NCI-H1048 (cell line): ENCODE measurements at regions not wholly inside any gene's neighbourhood (a gene's known extent, or its start where the extent isn't known, plus 50 kb on each side); places are given as distances from the start of the nearest gene placed in this dataset.

Source experiments
- DNase-seq: peaks from one replicate; lab custom pipeline; 2025; lab: John Stamatoyannopoulos, UW

DNA sequence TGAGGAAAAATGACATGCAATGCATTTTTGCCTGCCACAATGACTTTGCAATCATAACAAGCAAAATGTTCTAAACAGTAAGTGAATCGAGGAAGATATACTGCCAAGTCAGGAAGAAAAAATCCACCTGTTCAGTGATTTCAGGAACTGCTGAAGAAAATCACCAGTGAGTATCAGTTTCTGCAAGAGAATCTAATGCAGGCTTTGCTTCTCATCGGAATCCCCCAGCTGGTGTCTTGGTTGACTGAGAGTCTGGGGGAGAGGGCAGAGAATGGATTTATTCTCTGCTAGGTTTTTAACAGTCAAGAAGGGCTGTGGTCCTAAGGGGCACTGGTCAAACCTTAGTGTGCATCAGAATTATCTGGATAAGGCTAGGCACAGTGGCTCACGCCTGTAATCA lies 363.4 kb downstream of the CDH26 start:
- no peak for DNase-seq

DNA sequence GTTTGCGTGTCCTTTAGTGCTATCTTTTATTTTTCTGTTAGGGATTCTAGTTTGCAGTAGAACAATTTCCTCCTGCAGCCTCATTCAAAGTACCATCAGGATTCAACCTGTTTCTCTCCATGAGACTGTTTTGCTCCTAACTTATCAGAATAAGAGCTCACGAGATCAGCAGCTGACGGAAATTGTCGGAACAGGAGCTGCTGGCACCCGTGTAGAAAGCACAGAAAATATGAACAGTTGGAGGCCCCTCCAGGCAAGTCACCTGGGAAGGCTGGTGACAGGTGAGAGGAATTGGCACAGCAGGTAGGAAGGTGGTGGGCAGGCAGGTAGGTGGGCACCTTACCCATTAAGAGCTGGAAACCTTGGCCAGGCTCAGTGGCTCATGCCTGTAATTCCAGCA lies 368.6 kb downstream of the CDH26 start:
- no peak for DNase-seq

DNA sequence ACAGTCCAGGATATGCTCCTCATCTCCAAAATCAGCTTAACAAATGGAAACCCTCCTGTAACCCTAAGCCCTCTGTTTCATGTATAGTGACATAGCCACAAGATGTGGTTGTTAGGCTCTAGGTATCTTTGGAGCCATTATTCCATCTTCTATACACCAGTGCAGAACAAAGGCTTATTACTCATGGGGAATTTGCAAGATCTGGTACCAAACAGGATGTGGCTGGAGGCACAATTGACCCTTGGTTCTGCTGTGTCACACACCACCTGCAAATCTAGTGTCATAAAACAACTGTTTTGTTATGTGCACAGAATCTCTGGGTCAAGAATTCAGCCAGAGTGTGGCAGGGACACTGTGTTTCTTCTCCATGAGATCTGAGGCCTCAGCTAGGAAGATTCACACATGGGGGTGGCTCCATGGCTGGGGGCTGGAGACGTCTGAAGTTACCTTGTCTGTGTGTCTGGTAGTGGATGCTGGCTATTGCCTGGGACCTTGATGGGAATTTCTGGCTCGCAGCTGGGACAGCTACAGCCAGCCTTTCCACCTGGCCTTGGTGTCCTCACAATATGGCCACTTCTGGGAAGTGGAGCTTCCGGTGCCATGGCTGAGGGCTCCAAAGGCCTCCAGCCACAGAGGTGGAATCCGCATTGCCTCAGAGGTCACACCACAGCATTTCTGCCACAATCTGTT lies 369.9 kb downstream of the CDH26 start:
- no peak for DNase-seq

DNA sequence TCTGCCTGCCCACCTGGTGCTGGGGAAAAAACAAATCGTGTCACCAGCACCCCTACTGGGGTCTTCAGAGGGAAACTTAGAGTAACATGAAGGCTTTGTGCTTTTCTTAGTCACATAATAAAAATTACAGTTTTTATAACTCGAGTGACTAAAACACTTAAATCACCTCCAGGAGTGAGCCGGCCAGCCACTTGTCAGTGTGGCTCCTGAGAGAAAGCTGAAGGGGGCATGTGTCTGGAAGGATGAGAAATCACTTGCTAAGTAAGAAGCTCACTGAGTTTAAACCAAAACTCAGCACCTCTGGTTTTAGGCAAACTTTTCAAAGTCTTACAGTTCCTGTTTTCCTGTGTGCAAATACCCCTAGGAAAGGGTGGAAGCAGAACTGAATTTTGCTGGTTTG lies 372.2 kb downstream of the CDH26 start:
- no peak for DNase-seq

DNA sequence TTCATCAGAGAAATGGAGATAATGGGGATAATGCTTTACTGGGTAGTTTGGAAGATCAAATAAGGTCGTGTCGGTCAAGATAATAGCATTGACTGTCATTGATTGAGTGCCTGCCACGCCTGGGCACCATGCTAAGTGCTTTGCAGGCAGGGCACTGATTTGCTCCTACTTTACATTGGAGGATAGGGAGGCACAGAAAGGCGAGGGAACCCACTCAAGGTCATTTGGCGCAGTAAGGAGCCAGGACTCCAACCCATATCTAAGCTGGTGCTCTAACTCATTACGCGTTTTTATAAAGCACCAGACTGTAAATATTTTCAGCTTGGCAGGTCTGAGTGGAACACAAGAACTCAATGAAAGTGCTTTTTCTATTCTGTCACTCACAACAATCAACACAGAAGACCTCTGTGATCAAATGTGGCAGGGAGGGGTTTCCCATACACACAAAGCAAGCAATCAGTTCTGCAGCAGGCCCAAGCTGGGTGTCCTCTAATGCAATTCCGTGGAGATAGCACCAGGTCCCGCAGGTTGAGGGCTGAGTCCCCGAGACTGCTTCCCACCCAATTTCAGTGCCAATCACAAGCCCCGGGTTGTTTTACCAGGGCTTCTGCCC lies 373.6 kb downstream of the CDH26 start:
- DNase-seq: no peak

DNA sequence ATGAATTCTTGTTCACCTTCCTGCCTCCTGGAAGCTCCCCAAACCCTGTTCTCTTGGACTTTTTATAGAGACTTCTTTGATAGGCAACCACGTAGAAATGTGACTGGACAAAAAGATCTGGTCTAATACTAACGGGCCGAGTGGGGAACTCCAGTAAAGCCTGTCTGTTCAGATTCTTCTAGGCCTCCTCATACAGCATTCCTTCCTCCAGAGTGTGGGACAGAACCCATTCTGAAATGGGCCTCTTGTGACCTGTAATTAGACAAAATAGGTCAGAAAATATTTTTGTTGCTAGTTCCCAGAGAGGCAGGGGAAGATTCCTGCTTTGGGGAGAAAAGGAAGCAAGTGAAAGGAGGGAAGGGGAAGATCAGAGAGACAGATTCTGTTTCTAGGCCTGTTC lies 374.3 kb downstream of the CDH26 start:
- no peak for DNase-seq

DNA sequence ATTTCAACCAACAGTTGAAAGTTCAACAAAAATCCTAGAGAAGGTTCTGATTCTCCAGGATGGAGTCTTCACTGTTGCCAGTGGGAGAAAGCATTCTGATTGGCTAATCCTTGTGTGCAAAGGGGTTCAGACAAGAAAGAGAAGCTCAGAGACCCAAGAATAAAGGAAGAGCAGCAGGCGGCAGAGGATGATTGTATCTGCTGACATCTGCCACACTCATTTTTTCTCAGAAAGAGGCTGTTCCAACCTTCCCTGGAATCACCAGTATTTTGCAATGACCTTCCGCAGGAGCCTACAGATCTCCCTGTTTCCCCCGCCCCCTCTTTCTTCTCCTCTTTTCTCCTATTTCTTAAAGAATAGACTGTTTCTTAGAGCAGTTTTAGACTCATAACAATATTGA lies 376.7 kb downstream of the CDH26 start:
- no peak for DNase-seq

DNA sequence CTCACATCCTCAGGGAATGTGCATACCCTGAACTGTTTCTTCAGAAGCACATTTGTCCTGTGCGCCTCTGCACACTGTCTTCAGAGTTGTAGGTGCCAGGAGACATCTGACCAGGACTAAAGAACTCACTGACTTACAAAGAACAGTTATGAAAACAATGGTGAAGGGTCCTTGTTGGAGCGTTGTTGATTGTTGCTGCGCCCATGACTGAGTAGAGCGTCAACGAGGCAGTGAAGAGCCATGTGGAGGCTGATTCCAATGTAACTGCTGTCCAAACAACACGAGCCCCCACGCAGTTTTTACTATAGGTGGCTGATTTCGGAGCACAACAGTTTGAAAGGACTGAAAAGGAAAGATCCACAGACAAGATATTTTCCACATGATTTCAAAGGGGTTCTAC lies 380.3 kb downstream of the CDH26 start:
- DNase-seq: no peak

DNA sequence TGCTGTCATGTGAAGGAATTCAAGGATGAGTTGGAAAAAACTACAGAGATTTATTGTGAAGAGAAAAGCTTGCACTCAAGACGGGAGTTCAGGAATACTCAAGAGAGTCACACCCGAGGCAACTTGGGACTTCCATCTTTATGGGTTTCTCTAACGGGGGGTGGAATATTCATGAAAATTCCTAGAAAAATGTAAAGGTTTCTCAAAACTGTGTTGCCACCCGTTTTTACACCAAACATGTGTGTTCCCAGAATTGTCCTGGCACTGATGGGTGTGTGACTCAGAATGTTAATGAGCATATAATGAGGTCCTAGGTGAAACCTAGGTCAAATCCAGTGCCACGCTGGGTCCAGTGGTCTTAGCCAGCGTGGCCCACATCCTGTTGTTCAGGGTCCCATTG lies 381.5 kb downstream of the CDH26 start:
- DNase-seq: no peak

DNA sequence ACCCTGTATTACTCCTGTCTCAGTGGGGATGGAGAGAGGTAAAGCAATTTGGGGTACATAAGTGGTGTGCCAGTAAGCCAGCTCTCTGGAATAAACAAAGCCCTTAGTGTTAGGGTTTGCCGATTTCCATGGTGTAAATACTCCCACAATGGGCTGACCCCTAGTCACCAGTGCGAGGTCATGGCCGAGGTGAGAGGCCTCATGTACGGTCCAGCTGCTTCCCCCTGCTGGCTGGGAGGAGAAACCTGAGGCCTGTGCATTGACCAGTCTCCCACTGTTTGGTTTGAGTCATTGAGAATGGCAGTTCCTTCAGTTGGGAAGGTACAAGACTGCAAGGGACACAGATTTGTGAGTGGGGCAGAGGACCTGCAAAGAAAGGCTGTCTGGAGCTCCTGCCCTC lies 382.0 kb downstream of the CDH26 start:
- no peak for DNase-seq

DNA sequence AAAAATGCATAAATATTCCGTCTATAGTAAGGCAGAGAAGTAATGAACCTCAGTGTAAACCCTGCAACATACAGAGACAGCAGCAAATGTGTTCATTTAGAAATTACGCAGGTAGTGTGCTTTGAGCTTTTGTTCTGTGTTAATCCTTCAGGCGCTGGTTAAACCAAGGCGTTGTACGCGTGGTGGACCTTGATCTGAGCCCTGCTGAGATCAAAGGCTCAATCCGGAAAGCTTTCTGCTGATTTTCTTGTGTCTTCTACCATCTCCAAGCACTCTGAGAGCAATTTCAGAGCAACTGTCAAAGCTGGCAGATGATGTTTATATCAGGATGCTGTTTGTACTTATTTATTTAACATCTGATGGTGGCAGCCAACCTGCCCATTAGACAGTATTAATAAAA lies 382.8 kb downstream of the CDH26 start:
- no peak for DNase-seq

DNA sequence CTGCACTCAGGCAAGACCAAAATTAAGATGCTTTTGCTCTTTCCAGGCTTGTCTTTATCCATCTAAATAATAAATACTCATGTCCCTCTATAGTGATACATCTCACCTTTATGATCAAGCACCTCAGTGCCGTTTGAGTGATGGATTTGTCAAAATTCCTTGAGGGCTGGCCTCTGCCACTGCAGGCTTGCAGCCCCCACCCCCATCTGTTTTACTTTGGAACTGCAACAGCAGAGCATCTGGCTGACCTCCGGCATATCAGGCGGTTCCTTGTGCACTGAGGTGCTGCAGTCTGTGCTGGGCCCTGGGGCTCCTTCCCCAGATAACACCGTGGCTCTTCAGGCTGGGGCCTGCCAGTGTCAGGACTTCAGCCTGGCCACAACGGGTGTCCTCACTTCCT lies 386.9 kb downstream of the CDH26 start:
- DNase-seq: no peak

DNA sequence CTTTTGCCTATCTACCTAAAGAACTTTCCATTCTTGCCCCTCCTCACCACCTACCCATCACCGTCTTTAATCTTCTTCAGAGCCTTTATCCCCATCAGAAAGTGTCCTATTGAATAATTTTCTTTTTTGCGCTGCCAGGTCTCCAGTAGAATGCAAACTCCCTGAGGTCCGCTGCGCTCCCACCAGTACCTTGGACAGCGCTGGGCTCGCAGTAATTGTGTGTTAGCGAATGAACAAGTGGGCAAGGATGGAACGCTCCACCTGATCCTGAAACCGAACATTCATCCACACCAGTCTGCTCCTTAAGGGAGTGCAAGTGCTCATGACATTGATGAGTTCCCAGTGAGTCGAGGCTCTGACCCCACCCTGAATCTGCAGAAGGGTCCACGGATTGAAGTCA lies 391.2 kb downstream of the CDH26 start:
- DNase-seq: no peak

DNA sequence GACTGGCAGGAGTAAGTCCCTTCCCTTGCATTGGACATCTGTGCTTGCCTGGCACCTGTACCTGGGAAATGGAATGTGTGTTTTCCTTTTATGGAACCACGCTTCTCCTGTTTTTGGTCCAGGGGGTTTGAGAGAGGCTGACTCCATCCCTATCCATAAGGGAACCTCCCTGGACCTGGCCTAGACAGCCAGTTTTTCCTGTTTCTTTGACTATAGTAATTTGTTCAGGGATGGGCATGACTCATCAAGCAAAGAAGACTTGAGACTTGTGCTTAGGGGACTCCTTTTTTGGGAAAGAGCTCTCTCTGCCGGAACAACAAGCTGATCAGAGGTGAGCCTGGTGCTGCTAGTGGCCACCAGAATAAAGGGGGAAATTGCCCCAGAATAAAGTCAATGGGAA lies 393.8 kb downstream of the CDH26 start:
- DNase-seq: no peak

DNA sequence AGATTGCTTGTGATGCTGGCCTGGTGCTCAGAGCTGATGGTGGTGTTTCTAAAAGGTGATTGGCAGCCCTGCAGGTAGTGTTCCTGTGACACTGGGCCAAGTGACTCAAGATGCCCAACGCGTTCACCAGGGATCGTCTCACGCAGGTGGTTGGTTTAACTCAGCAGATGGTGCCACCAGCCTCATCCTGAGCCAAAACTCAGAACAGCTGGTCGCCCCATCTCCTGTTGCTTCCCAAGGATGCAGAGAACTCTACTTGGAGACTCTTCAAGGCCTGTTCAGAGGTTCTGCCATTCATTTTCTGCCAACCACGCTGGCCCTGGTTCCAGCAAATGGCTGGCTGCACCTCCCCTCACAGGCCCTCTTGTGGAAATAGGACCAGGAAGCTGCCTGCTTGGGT lies 394.4 kb downstream of the CDH26 start:
- no peak for DNase-seq

DNA sequence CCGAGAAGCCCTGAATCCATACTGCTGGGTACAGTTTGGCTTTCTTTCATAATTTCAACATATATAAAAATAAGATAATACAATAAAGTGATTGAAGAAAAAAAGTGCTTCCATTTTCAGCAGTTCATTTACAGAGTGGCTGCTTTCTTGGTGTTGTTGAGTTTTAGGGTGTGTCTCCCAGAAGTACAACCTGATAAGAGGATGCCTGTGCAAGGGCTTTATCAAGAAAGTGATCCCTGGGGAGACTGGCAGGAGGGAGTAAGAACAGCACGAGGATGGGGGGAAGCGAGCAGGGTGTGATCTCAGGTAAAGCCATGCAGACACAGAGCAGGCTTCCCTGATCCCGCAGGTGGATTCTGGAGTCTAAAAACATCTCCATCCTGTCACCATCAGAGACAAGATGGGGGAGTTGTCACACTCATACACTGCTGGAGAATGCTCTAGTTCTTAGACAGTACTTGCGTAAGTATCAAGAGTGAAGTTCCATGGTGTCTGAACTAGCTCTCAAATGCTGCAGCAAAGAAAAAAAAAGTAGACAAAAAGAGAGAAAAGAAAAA lies 395.9 kb downstream of the CDH26 start:
- no peak for DNase-seq

DNA sequence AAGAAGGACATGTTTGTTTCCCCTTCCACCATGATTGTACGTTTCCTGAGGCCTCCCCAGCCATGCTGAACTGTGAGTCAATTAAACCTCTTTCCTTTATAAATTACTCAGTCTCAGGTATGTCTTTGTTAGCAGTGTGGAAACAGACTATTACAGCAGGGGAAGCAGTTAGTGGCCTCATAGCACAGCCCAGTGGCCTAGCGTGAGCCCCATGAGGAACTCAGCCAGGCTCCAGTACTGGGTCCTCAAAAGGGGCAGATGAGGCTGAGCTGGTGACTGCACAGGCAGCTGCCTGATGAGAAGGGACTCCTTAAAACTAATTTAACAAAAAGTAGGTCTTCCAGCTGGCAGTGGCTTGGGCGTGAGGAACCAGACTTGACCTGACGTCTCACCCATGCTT lies 399.9 kb downstream of the CDH26 start:
- DNase-seq: no peak

DNA sequence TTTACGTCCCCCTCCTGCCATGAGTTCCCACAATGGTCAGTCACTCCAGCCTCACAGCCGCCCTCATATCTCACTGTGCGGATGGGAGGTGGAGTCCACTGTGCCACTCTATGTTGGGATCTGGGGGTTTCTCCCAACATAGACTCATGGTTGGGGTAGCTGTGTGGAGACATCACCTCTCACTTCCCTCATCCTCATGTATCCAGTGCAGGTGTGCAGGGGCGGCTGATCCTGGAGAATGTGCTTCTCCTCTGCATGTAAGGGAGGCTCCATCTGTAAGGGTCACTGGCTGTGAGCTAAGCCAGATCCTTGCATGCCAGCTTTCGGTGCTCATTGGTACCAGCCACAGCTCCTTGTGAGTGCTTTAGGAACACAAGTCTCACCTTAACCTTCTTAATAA lies 400.8 kb downstream of the CDH26 start:
- no peak for DNase-seq

DNA sequence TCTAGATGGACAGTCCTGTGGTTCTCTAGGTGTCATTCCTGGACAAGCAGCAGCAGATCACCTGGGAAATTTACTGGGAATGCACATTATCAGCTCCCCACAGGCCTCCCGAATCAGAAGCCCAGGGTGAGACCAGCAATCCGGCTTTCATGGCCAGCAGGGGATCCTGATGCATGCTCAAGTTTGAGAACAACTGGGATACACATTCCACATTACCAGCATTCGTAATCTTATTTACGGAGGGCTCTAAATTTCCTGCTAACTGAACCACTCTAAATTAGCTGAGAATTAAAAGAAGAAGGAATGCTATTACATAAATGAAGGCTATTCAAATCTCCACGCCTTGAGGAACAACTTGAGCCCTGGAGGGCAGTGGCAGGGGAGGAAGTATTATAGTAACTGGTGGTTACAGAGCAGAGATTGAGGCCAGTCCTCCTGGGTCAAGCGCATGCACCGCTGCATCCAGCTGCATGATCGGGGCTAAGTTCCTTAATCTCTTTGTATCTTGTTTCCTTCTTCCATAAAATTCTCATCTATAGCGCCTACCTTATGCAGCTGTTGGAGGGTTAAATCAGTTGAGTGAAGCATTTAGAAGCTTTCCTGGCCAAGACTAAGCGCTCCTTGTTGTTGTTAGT lies 403.7 kb downstream of the CDH26 start:
- DNase-seq: no peak

DNA sequence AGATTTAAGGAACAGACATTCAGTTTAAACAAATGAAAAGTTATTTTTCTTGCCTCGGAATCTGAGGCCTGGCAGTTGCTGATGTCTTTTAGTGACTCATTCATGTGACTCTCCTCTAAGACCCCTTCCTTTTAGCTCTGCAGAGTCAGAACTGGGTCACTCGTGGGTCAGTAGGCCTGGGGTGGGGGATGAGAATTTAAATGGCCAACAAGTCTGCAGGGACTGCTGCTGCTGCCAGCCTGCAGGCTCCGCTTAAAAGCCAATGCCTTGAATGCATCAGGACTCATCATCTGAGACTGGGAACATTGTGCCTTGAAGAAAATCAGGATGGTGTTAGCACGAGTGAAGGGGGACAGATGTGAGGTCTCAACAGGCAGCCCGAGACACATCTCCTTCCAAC lies 404.3 kb downstream of the CDH26 start:
- no peak for DNase-seq

DNA sequence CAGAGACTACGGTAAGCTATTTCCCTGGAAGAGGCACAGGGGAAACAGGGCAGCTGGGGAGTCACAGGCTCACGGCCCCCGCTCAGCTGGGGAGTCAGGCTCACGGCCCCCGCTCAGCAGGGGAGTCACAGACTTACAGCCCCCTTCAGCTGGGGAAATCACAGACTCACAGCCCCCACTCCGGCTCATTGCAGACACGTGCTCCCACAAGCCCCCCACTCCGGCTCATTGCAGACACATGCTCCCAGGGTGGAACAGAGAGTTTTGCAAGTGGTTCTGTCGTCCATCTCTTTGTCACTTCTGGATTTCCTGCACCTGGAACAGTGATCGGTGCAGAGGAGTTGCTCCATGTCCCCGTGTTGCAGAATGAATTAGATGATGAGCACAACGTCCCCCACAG lies 405.5 kb downstream of the CDH26 start:
- DNase-seq: no peak

DNA sequence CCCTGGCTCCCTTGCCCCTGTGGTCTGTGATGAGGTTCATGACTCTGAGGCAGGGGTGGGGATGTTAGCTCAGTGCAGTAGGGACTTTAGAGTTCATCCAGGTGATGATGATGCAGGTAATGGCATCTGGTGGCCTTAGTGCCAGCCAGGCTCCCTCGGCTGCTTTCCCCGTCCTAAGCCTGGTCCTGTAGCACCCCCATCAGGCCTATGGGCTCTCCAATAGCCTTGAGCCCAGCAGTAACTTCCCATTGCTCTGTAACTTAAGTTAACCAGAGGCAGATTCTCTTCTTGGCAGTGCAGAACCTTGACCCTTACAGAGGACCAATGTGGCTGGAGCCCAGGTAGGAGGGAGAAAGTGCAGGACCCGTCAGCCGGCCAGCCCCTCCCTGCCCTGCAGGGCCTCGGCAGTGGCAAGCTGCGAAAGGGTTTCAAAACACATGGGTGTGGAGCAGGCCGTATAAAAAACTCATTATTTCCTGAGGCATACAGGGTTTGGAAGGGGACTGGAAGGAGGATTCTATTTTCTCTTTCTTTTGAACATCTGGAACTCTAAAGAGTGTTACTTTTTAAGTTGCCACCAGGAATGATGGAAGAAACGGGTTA lies 406.9 kb downstream of the CDH26 start:
- no peak for DNase-seq

DNA sequence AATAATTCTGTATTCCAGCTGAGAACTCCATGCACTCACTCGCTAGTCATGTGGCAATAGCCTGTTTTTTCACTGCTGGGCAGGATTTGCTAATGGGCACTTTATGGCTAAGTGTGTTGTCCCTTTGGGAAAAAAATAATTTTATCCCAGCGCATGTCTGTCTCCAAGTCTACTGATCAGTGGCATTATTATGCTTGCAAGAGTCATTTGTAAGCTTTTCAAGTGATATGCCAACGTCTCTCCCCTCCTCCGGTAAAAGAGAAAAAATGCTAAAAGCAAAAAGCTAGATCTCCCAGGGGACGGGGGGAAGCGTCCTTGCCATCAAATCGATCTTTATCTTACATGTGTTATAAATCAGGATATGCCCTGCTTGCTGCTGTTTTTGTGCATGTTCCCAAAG lies 407.7 kb downstream of the CDH26 start:
- DNase-seq: no peak
